ENCODE measurements at regions not wholly inside any gene's neighbourhood (a gene's known extent, or its start where the extent isn't known, plus 50 kb on each side); places are given as distances from the start of the nearest gene placed in this dataset.

- FAIRE-seq (no peak), DNase-seq (ENCODE audit: extremely low spot score, insufficient read length, low read depth) (no peak)
Observed at GRCh38 chr15:96413657-96414056, 83.2 kb downstream of the NR2F2 start.

GRCh38 chr15:96414875-96415274 lies 84.4 kb downstream of the NR2F2 start:
- no peak for FAIRE-seq

GRCh38 chr15:96415513-96416217 lies 85.2 kb downstream of the NR2F2 start:
- no peak for FAIRE-seq
- no peak for DNase-seq (ENCODE audit: extremely low spot score, insufficient read length, low read depth)

More at GRCh38 chr15:96414875-96415274, 84.4 kb downstream of the NR2F2 start:
- DNase-seq (ENCODE audit: extremely low spot score, insufficient read length, low read depth), result no peak

GRCh38 chr15:96416218-96416933 lies 85.9 kb downstream of the NR2F2 start:
- DNase-seq (ENCODE audit: extremely low spot score, insufficient read length, low read depth) (no peak), FAIRE-seq (no peak)

- DNase-seq (ENCODE audit: extremely low spot score, insufficient read length, low read depth) (no peak), FAIRE-seq (no peak)
Observed at GRCh38 chr15:96416934-96417759, 86.6 kb downstream of the NR2F2 start.

- FAIRE-seq (no peak), DNase-seq (ENCODE audit: extremely low spot score, insufficient read length, low read depth) (no peak)
Observed at GRCh38 chr15:96417760-96418130, 87.2 kb downstream of the NR2F2 start.

GRCh38 chr15:96418146-96418545 lies 87.6 kb downstream of the NR2F2 start:
- DNase-seq (ENCODE audit: extremely low spot score, insufficient read length, low read depth) (no peak), FAIRE-seq (no peak)

GRCh38 chr15:96421178-96421601 lies 90.7 kb downstream of the NR2F2 start:
- FAIRE-seq, result no peak
- DNase-seq (ENCODE audit: extremely low spot score, insufficient read length, low read depth), result no peak

GRCh38 chr15:96422125-96422524 lies 91.6 kb downstream of the NR2F2 start:
- DNase-seq (ENCODE audit: extremely low spot score, insufficient read length, low read depth), result no peak
- no peak for FAIRE-seq

- FAIRE-seq, result no peak
Observed at GRCh38 chr15:96424674-96425073, 94.2 kb downstream of the NR2F2 start.

GRCh38 chr15:96428742-96429141 lies 98.2 kb downstream of the NR2F2 start:
- FAIRE-seq (no peak), DNase-seq (ENCODE audit: extremely low spot score, insufficient read length, low read depth) (no peak)

More at GRCh38 chr15:96424674-96425073, 94.2 kb downstream of the NR2F2 start:
- no peak for DNase-seq (ENCODE audit: extremely low spot score, insufficient read length, low read depth)

GRCh38 chr15:96431786-96432185 lies 101.3 kb downstream of the NR2F2 start:
- DNase-seq (ENCODE audit: extremely low spot score, insufficient read length, low read depth) (no peak), FAIRE-seq (no peak)

- FAIRE-seq, result no peak
- no peak for DNase-seq (ENCODE audit: extremely low spot score, insufficient read length, low read depth)
Observed at GRCh38 chr15:96435022-96435421, 104.5 kb downstream of the NR2F2 start.

- FAIRE-seq, result no peak
Observed at GRCh38 chr15:96435841-96436240, 105.3 kb downstream of the NR2F2 start.

GRCh38 chr15:96440978-96441377 lies 110.5 kb downstream of the NR2F2 start:
- FAIRE-seq, result no peak
- DNase-seq (ENCODE audit: extremely low spot score, insufficient read length, low read depth), result no peak

More at GRCh38 chr15:96435841-96436240, 105.3 kb downstream of the NR2F2 start:
- no peak for DNase-seq (ENCODE audit: extremely low spot score, insufficient read length, low read depth)

GRCh38 chr15:96442076-96442475 lies 111.6 kb downstream of the NR2F2 start:
- DNase-seq (ENCODE audit: extremely low spot score, insufficient read length, low read depth) (no peak), FAIRE-seq (no peak)

GRCh38 chr15:96444865-96445264 lies 114.4 kb downstream of the NR2F2 start:
- FAIRE-seq, result no peak
- DNase-seq (ENCODE audit: extremely low spot score, insufficient read length, low read depth), result no peak

GRCh38 chr15:96448923-96449322 lies 118.4 kb downstream of the NR2F2 start:
- FAIRE-seq, result no peak
- DNase-seq (ENCODE audit: extremely low spot score, insufficient read length, low read depth), result no peak

- FAIRE-seq, result no peak
Observed at GRCh38 chr15:96457841-96458240, 127.3 kb downstream of the NR2F2 start.

GRCh38 chr15:96460106-96460505 lies 129.6 kb downstream of the NR2F2 start:
- FAIRE-seq (no peak), DNase-seq (ENCODE audit: extremely low spot score, insufficient read length, low read depth) (no peak)

More at GRCh38 chr15:96457841-96458240, 127.3 kb downstream of the NR2F2 start:
- no peak for DNase-seq (ENCODE audit: extremely low spot score, insufficient read length, low read depth)
